SH-SY5Y (cell line): ENCODE measurements at regions not wholly inside any gene's neighbourhood (a gene's known extent, or its start where the extent isn't known, plus 50 kb on each side); places are given as distances from the start of the nearest gene placed in this dataset.

ENCODE experiments used
- GATA2 ChIP-seq: IDR thresholded peaks from 2 replicates; pipeline ENCODE4 v1.6.1; 2011; ENCODE audit warnings: mild to moderate bottlenecking, low read depth, low read length
- GATA3 ChIP-seq: IDR thresholded peaks from 2 replicates; pipeline ENCODE4 v1.6.1; 2011; ENCODE audit warnings: low read depth, mild to moderate bottlenecking, low read length, moderate library complexity

DNA sequence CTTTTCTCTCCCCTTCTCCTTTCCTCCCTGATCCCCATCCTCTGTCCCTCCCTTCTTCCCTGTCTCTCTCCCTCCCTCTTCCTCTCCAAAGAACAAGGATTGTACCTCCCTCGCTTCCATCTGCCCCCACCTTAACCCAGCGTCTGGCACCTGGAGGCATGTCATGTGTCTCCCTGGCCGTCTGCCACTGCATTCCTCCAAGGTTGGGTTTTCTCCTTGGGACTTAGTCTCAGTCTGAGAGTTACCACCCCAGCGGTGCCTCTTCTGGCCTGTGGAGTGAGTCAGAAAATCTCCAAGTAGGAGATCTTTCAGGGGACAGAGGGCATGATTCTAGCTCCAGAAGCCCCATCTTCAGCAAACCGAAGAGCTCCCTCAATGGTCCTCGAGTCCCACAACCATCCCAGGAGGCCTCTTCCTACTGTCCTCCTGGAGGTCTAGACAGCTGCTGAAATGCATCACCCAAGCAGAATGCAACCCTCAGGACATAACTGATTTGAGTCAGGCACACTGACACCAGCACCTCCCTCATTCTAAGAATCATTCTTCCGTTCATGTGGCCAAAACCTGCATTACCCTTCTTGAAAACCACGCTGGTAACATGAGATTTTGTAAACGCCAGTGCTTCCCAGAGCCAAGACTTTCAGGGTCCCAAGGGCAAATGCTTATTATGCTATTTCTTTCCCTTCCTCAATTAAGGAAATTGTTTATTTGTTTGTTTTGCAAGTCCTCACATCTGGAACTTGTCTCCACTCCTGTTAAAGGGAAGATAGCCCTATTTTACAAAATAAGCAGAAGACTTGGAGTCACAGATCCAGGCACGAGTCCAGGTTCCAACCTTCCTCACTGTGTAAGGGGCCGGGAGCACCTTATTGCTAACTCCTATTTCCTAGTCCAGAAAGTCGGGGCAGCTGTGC lies 463.2 kb downstream of the BCL11B start:
- no peak for TF ChIP-seq GATA2
- no peak for TF ChIP-seq GATA3
